ENCODE measurements at regions not wholly inside any gene's neighbourhood (a gene's known extent, or its start where the extent isn't known, plus 50 kb on each side); places are given as distances from the start of the nearest gene placed in this dataset.

DNA sequence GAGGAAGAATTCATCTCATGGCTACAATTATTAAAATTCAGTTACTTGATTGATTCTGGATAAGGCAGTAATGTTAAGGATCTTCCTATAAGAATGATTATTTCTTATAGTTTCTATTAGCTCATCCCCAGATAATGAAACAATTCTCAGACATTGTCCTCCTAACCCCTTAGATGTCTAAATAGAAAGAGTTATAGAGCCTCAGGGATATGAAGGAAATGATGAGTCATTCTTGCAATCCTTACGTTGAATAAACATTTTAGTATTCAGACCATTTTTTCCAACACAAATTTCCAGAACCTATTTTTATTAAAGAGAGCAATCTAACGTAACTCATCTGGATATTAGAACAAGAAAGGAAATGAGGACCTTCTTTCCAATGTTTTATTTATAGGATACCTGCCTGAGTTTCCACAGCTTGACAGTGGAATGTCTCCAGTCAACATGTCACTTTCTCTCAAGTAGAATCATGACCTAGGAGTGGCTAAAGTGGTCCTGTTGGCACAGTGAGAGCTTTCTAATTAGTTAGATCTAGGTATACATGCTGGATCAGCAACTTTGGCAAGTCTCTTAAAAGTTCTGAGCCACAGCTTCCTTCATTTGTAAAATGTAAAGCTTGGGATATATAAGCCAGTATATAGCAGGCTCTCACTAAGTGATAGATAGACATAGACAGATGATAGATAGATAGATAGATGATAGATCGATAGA, 88.0 kb upstream of the RAB27B start:
- in situ Hi-C loops (cut with MboI; ENCODE audit: low sequenced_read_pairs): no loop called here
- DNase-seq (peak; percentile 82), ATAC-seq (ENCODE audit: low read depth) (peak; percentile 38; the same call in 1 of the 2 replicates)
- Histone ChIP-seq H3K27me3 (ENCODE audit: control insufficient read depth, insufficient read depth, low read length) (no peaks in the 10 kb centered on the region), H3K79me1 (ENCODE audit: low read depth in 1 of 2, low read length in 2 of 2) (no peaks in the 10 kb centered on the region), H2BK20ac (ENCODE audit: low read depth, low read length) (peak overlapping the region; percentile 99), H3K18ac (ENCODE audit: low read depth, low read length) (peak overlapping the region; percentile 62; the same call in 1 of the 2 replicates), H2AK9ac (replicated peaks; ENCODE audit: low read depth, low read length, poor library complexity) (no peak overlapping the region), H3K14ac (replicated peaks; ENCODE audit: low read depth, low read length) (peak overlapping the region; percentile 95), H3K9ac (ENCODE audit: low read depth, low read length) (no peak overlapping the region), H3K9me1 (ENCODE audit: insufficient read depth, low read length) (peaks cover 7% of the 10 kb centered on the region), H2BK15ac (ENCODE audit: low read depth, low read length) (peak overlapping the region; percentile 9; the same call in 1 of the 3 replicates), H3K4ac (ENCODE audit: low read depth, low read length) (peak overlapping the region; percentile 88; the same call in 1 of the 2 replicates), H3K36me3 (ENCODE audit: control insufficient read depth, insufficient read depth, low read length) (no peaks in the 10 kb centered on the region), H2BK5ac (ENCODE audit: low read depth, low read length, poor library complexity, severe bottlenecking) (peak overlapping the region; percentile 66), H2BK120ac (ENCODE audit: low read depth, low read length) (peak overlapping the region; percentile 97), H3K9me3 (ENCODE audit: control insufficient read depth, insufficient read depth, low read length) (no peaks in the 10 kb centered on the region), H3K23ac (ENCODE audit: low read depth, low read length) (peak overlapping the region; percentile 87; the same call in 1 of the 2 replicates), H3K27ac (ENCODE audit: insufficient read depth, low read length) (no peak overlapping the region), H4K8ac (ENCODE audit: low read depth in 2 of 2, low read length in 2 of 2) (peak overlapping the region in 1 of 2 experiments; percentile 62; a peak in 2 of 4 replicates), H3K56ac (ENCODE audit: extremely low read depth, insufficient read depth, low read length) (no peak overlapping the region), H4K20me1 (ENCODE audit: insufficient read depth, low read length) (no peaks in the 10 kb centered on the region), H3K4me3 (ENCODE audit: insufficient read depth, low read depth, low read length) (no peak overlapping the region), H2AK5ac (ENCODE audit: low read depth, low read length) (peak overlapping the region; percentile 14; the same call in 1 of the 2 replicates), H3K4me1 (ENCODE audit: control insufficient read depth, insufficient read depth, low read length) (peaks cover 16% of the 10 kb centered on the region), H2AFZ (replicated peaks; ENCODE audit: low read length, poor library complexity) (no peak overlapping the region), H4K91ac (ENCODE audit: insufficient read depth, low read depth, low read length) (peak overlapping the region; percentile 56; the same call in 1 of the 2 replicates), H3K4me2 (ENCODE audit: low read depth, low read length) (peak overlapping the region; percentile 66; the same call in 1 of the 2 replicates), H4K5ac (ENCODE audit: low read depth, low read length) (peak overlapping the region; percentile 70; the same call in 1 of the 2 replicates)
- intact Hi-C loops (cut with micrococcal nuclease): no loop called here
- WGBS, 2 experiments (ENCODE audit: extremely low coverage in 2 of 2, insufficient read length in 1 of 2): 100% methylated on average over 1 of the region's 3 CpGs; no CpG with 5 or more reads in 1 of the 2 experiments
- no TSS peak for BruUV-seq (replicated peaks)
- dilution Hi-C loops (cut with HindIII; ENCODE audit: low sequenced_read_pairs, unreplicated experiment): no loop called here
- ChIA-PET CTCF (no interaction called here), POLR2A (ENCODE audit: unreplicated experiment) (no interaction called here)
- TF ChIP-seq NFE2L2 (IDR thresholded peaks at IDR 0.05; ENCODE audit: low read depth, low read length) (peak; percentile 94), MXI1 (IDR thresholded peaks at IDR 0.05; ENCODE audit: borderline replicate concordance, low read depth, low read length) (no peak), CEBPB (IDR thresholded peaks at IDR 0.05; ENCODE audit: low read depth, low read length) (peak; percentile 49; the same call in 1 of the 2 replicates), MAFK (IDR thresholded peaks at IDR 0.05; ENCODE audit: low read depth, low read length) (peak; percentile 35; the same call in 1 of the 2 replicates), BHLHE40 (IDR thresholded peaks at IDR 0.05; ENCODE audit: low read depth, low read length) (peak; percentile 14; the same call in 1 of the 2 replicates), POLR2A (IDR thresholded peaks at IDR 0.05; ENCODE audit: low read depth, low read length) (no peak), SMC3 (IDR thresholded peaks at IDR 0.05; ENCODE audit: low read depth, low read length) (no peak), RCOR1 (IDR thresholded peaks at IDR 0.05; ENCODE audit: insufficient replicate concordance, low read length) (no peak), FOS (IDR thresholded peaks at IDR 0.05; ENCODE audit: low read depth, low read length) (peak; percentile 84; the same call in 1 of the 2 replicates), MAZ (IDR thresholded peaks at IDR 0.05; ENCODE audit: borderline replicate concordance, low read depth, low read length) (no peak), RFX5 (IDR thresholded peaks at IDR 0.05; ENCODE audit: low read depth, low read length) (no peak), CHD1 (IDR thresholded peaks at IDR 0.05; ENCODE audit: low read depth, low read length) (no peak), RAD21 (IDR thresholded peaks at IDR 0.05; ENCODE audit: low read length) (no peak)
- TF ChIP-seq, protein P1, sequence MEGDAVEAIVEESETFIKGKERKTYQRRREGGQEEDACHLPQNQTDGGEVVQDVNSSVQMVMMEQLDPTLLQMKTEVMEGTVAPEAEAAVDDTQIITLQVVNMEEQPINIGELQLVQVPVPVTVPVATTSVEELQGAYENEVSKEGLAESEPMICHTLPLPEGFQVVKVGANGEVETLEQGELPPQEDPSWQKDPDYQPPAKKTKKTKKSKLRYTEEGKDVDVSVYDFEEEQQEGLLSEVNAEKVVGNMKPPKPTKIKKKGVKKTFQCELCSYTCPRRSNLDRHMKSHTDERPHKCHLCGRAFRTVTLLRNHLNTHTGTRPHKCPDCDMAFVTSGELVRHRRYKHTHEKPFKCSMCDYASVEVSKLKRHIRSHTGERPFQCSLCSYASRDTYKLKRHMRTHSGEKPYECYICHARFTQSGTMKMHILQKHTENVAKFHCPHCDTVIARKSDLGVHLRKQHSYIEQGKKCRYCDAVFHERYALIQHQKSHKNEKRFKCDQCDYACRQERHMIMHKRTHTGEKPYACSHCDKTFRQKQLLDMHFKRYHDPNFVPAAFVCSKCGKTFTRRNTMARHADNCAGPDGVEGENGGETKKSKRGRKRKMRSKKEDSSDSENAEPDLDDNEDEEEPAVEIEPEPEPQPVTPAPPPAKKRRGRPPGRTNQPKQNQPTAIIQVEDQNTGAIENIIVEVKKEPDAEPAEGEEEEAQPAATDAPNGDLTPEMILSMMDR (conservative IDR thresholded peaks at IDR 0.05; ENCODE audit: low read depth, low read length): no peak
- TF ChIP-seq, protein P2, sequence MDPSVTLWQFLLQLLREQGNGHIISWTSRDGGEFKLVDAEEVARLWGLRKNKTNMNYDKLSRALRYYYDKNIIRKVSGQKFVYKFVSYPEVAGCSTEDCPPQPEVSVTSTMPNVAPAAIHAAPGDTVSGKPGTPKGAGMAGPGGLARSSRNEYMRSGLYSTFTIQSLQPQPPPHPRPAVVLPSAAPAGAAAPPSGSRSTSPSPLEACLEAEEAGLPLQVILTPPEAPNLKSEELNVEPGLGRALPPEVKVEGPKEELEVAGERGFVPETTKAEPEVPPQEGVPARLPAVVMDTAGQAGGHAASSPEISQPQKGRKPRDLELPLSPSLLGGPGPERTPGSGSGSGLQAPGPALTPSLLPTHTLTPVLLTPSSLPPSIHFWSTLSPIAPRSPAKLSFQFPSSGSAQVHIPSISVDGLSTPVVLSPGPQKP (IDR thresholded peaks at IDR 0.05; ENCODE audit: borderline replicate concordance, low read depth, low read length): no peak
